HEK293 (cell line): ENCODE measurements at regions not wholly inside any gene's neighbourhood (a gene's known extent, or its start where the extent isn't known, plus 50 kb on each side); places are given as distances from the start of the nearest gene placed in this dataset.

Experiments used
- HOXD13 ChIP-seq: sonication (generic); formaldehyde crosslinking; IDR thresholded peaks from 2 replicates; pipeline ENCODE4 v1.8.0; 2022; ENCODE audit warnings: missing genetic modification reagents, borderline replicate concordance
- KLF10 ChIP-seq: fragments of 450-650 bp; IDR thresholded peaks from 2 replicates; pipeline ENCODE4 v1.5.1; 2018; ENCODE audit warnings: missing biosample characterization, mild to moderate bottlenecking, missing genetic modification characterization
- KLF17 ChIP-seq: fragments of 450-650 bp; formaldehyde crosslinking; IDR thresholded peaks from 2 replicates; pipeline ENCODE4 v1.5.1; 2016; ENCODE audit warnings: missing biosample characterization, missing genetic modification characterization
- REPIN1 ChIP-seq: fragments of 450-650 bp; formaldehyde crosslinking; IDR thresholded peaks from 2 replicates; pipeline ENCODE4 v1.5.1; 2017; ENCODE audit warnings: missing biosample characterization, missing genetic modification characterization, low read depth
- SP7 ChIP-seq: fragments of 450-650 bp; formaldehyde crosslinking; IDR thresholded peaks from 2 replicates; pipeline ENCODE4 v1.5.1; 2016; ENCODE audit warnings: missing biosample characterization, missing genetic modification characterization
- ZBTB17 ChIP-seq: fragments of 450-650 bp; formaldehyde crosslinking; IDR thresholded peaks from 2 replicates; pipeline ENCODE4 v1.5.1; 2016; ENCODE audit warnings: missing biosample characterization, missing genetic modification characterization
- ZBTB44 ChIP-seq: fragments of 450-650 bp; IDR thresholded peaks from 2 replicates; pipeline ENCODE4 v1.5.1; 2018; ENCODE audit warnings: missing biosample characterization, mild to moderate bottlenecking, missing genetic modification characterization
- ZFP69B ChIP-seq: fragments of 450-650 bp; formaldehyde crosslinking; IDR thresholded peaks from 2 replicates; pipeline ENCODE4 v1.5.1; 2016; ENCODE audit warnings: missing biosample characterization, missing genetic modification characterization
- ZIC2 ChIP-seq: fragments of 450-650 bp; formaldehyde crosslinking; IDR thresholded peaks from 2 replicates; pipeline ENCODE4 v1.5.1; 2016; ENCODE audit warnings: missing biosample characterization, missing genetic modification characterization
- ZNF114 ChIP-seq: fragments of 450-650 bp; formaldehyde crosslinking; IDR thresholded peaks from 2 replicates; pipeline ENCODE4 v1.5.0; 2017; ENCODE audit warnings: missing biosample characterization, missing genetic modification characterization
- ZNF121 ChIP-seq: fragments of 450-650 bp; formaldehyde crosslinking; IDR thresholded peaks from 2 replicates; pipeline ENCODE4 v1.5.1; 2016; ENCODE audit warnings: missing biosample characterization, missing genetic modification characterization
- ZNF146 ChIP-seq: fragments of 450-650 bp; formaldehyde crosslinking; IDR thresholded peaks from 2 replicates; pipeline ENCODE4 v1.5.1; 2016; ENCODE audit warnings: missing biosample characterization, missing genetic modification characterization
- ZNF148 ChIP-seq: fragments of 450-650 bp; formaldehyde crosslinking; IDR thresholded peaks from 2 replicates; pipeline ENCODE4 v1.5.0; 2017; ENCODE audit warnings: missing biosample characterization, missing genetic modification characterization, borderline replicate concordance
- ZNF19 ChIP-seq: fragments of 450-650 bp; formaldehyde crosslinking; IDR thresholded peaks from 2 replicates; pipeline ENCODE4; 2016; ENCODE audit warnings: missing biosample characterization, missing genetic modification characterization, low read depth
- ZNF2 ChIP-seq: fragments of 450-650 bp; formaldehyde crosslinking; IDR thresholded peaks from 2 replicates; pipeline ENCODE4 v1.5.1; 2016; ENCODE audit warnings: missing biosample characterization, missing genetic modification characterization
- ZNF239 ChIP-seq: fragments of 450-650 bp; formaldehyde crosslinking; IDR thresholded peaks from 2 replicates; pipeline ENCODE4 v1.5.1; 2016; ENCODE audit warnings: missing biosample characterization, missing genetic modification characterization
- ZNF274 ChIP-seq, 2 experiments: fragments of 200-500 bp in 1 of 2; fragments of 450-650 bp in 1 of 2; sonication (Bioruptor generic) in 1 of 2; formaldehyde crosslinking in 1 of 2; IDR thresholded peaks; 2 replicates each; pipeline versions ENCODE4 v1.5.1 to v1.6.1; 2014 to 2016; ENCODE audit warnings: borderline replicate concordance in 1 of 2, inconsistent platforms in 1 of 2, low read length in 1 of 2, missing biosample characterization in 1 of 2, missing genetic modification characterization in 1 of 2
- ZNF311 ChIP-seq: fragments of 450-650 bp; formaldehyde crosslinking; IDR thresholded peaks from 2 replicates; pipeline ENCODE4 v1.5.1; 2017; ENCODE audit warnings: missing biosample characterization, missing genetic modification characterization, borderline replicate concordance
- ZNF350 ChIP-seq: fragments of 450-650 bp; formaldehyde crosslinking; IDR thresholded peaks from 2 replicates; pipeline ENCODE4 v1.5.0; 2017; ENCODE audit warnings: missing biosample characterization, mild to moderate bottlenecking, missing genetic modification characterization
- ZNF362 ChIP-seq: fragments of 450-650 bp; formaldehyde crosslinking; IDR thresholded peaks from 2 replicates; pipeline ENCODE4 v1.5.1; 2016; ENCODE audit warnings: missing biosample characterization, missing genetic modification characterization
- ZNF366 ChIP-seq: fragments of 450-650 bp; formaldehyde crosslinking; conservative IDR thresholded peaks from 2 replicates; pipeline ENCODE4 v1.5.1; 2016; ENCODE audit warnings: missing biosample characterization, missing genetic modification characterization
- ZNF433 ChIP-seq: fragments of 450-650 bp; formaldehyde crosslinking; IDR thresholded peaks from 2 replicates; pipeline ENCODE4 v1.5.1; 2016; ENCODE audit warnings: missing biosample characterization, missing genetic modification characterization, low read depth
- ZNF488 ChIP-seq: fragments of 450-650 bp; formaldehyde crosslinking; IDR thresholded peaks from 2 replicates; pipeline ENCODE4 v1.5.1; 2016; ENCODE audit warnings: missing biosample characterization, missing genetic modification characterization
- ZNF529 ChIP-seq: fragments of 450-650 bp; formaldehyde crosslinking; IDR thresholded peaks from 2 replicates; pipeline ENCODE4 v1.5.1; 2017; ENCODE audit warnings: missing genetic modification characterization, missing biosample characterization; ENCODE audit not compliant: insufficient replicate concordance
- ZNF549 ChIP-seq: fragments of 450-650 bp; IDR thresholded peaks from 2 replicates; pipeline ENCODE4 v1.5.1; 2018; ENCODE audit warnings: missing biosample characterization, missing genetic modification characterization, mild to moderate bottlenecking, inconsistent platforms, moderate library complexity
- ZNF558 ChIP-seq: fragments of 450-650 bp; formaldehyde crosslinking; IDR thresholded peaks from 2 replicates; pipeline ENCODE4 v1.5.1; 2016; ENCODE audit warnings: missing biosample characterization, missing genetic modification characterization
- ZNF561 ChIP-seq: fragments of 450-650 bp; IDR thresholded peaks from 2 replicates; pipeline ENCODE4 v1.5.1; 2018; ENCODE audit warnings: missing biosample characterization, missing genetic modification characterization, borderline replicate concordance
- ZNF626 ChIP-seq: fragments of 450-650 bp; sonication (Bioruptor Pico); formaldehyde crosslinking; IDR thresholded peaks from 2 replicates; pipeline ENCODE4 v1.5.1; 2018; ENCODE audit warnings: missing biosample characterization, missing genetic modification characterization, inconsistent platforms
- ZNF654 ChIP-seq: fragments of 450-650 bp; formaldehyde crosslinking; IDR thresholded peaks from 2 replicates; pipeline ENCODE4 v1.5.1; 2016; ENCODE audit warnings: low read depth, missing biosample characterization, missing genetic modification characterization
- ZNF677 ChIP-seq: fragments of 450-650 bp; IDR thresholded peaks from 2 replicates; pipeline ENCODE4 v1.5.0; 2018; ENCODE audit warnings: missing biosample characterization, mild to moderate bottlenecking, missing genetic modification characterization, moderate library complexity
- ZNF776 ChIP-seq: fragments of 450-650 bp; formaldehyde crosslinking; IDR thresholded peaks from 2 replicates; pipeline ENCODE4 v1.5.0; 2017; ENCODE audit warnings: missing biosample characterization, missing genetic modification characterization, borderline replicate concordance
- ZNF843 ChIP-seq: fragments of 450-650 bp; formaldehyde crosslinking; IDR thresholded peaks from 2 replicates; pipeline ENCODE4 v1.5.1; 2016; ENCODE audit warnings: missing biosample characterization, missing genetic modification characterization
- ZSCAN4 ChIP-seq: fragments of 450-650 bp; formaldehyde crosslinking; IDR thresholded peaks from 2 replicates; pipeline ENCODE4 v1.5.1; 2017; ENCODE audit warnings: missing biosample characterization, missing genetic modification characterization

- TF ChIP-seq ZNF488 (no peak), ZNF843 (tag by site-specific recombination) (no peak), ZNF274 (IDR thresholded peaks at IDR 0.05; ENCODE audit: low read length) (no peak), ZNF274 (tag by site-specific recombination; IDR thresholded peaks at IDR 0.05; ENCODE audit: borderline replicate concordance) (no peak), ZNF626 (tag by site-specific recombination) (peak; percentile 69; the same call in 1 of the 2 replicates), ZSCAN4 (no peak), ZNF654 (tag by site-specific recombination) (no peak), ZNF433 (tag by site-specific recombination) (no peak), ZFP69B (tag by site-specific recombination) (no peak), ZNF549 (tag by site-specific recombination) (peak; percentile 70), ZNF529 (tag by site-specific recombination) (no peak), ZNF558 (no peak), ZNF677 (tag by site-specific recombination) (no peak), KLF17 (tag by site-specific recombination) (no peak), SP7 (tag by site-specific recombination) (no peak), ZNF239 (no peak), ZNF148 (tag by site-specific recombination) (no peak), ZBTB44 (tag by site-specific recombination) (peak; percentile 74), ZNF776 (no peak), ZNF114 (tag by site-specific recombination) (no peak), ZNF19 (no peak), REPIN1 (tag by site-specific recombination) (no peak), ZBTB17 (tag by site-specific recombination) (no peak), ZIC2 (tag by site-specific recombination) (no peak), HOXD13 (CRISPR knock-in tag) (no peak), ZNF362 (tag by site-specific recombination) (no peak), ZNF350 (peak; percentile 86), ZNF146 (no peak), ZNF561 (tag by site-specific recombination) (0 out of 2 replicates have a peak, but pooled peaks have one; percentile 68), KLF10 (tag by site-specific recombination) (0 out of 2 replicates have a peak, but pooled peaks have one; percentile 29), ZNF366 (tag by site-specific recombination) (no peak), ZNF311 (no peak), ZNF2 (tag by site-specific recombination) (no peak), ZNF121 (tag by site-specific recombination) (no peak)
Observed at GRCh38 chr16:52265446-52265861, 281.5 kb downstream of the TOX3 start (continued).
